Osteocyte (in vitro differentiated cells): ENCODE measurements at regions not wholly inside any gene's neighbourhood (a gene's known extent, or its start where the extent isn't known, plus 50 kb on each side); places are given as distances from the start of the nearest gene placed in this dataset.

Source experiments
- DNase-seq: peaks from one replicate; pipeline ENCODE4 v3.0.0; 2021; ENCODE audit warnings: mixed read lengths; ENCODE audit not compliant: unreplicated experiment; ENCODE audit errors: extremely low spot score
- H3K27ac Mint-ChIP-seq: one replicate; pipeline ENCODE4 v1.8.0; 2021; ENCODE audit warnings: mild to moderate bottlenecking, mixed read lengths; ENCODE audit not compliant: unreplicated experiment
- H3K27me3 Mint-ChIP-seq: one replicate; pipeline ENCODE4 v1.8.0; 2021; ENCODE audit warnings: mixed read lengths; ENCODE audit not compliant: unreplicated experiment
- H3K36me3 Mint-ChIP-seq: one replicate; pipeline ENCODE4 v1.8.0; 2021; ENCODE audit warnings: mixed read lengths; ENCODE audit not compliant: unreplicated experiment
- H3K4me1 Mint-ChIP-seq: one replicate; pipeline ENCODE4 v1.8.0; 2021; ENCODE audit warnings: mixed read lengths; ENCODE audit not compliant: unreplicated experiment
- H3K4me3 Mint-ChIP-seq: one replicate; pipeline ENCODE4 v1.8.0; 2021; ENCODE audit warnings: mild to moderate bottlenecking, moderate library complexity, mixed read lengths; ENCODE audit not compliant: unreplicated experiment
- H3K9me3 Mint-ChIP-seq: one replicate; pipeline ENCODE4 v1.8.0; 2021; ENCODE audit warnings: mixed read lengths; ENCODE audit not compliant: unreplicated experiment
- CTCF ChIP-seq: fragments of 200-600 bp; sonication (generic); IDR thresholded peaks from 2 replicates; pipeline ENCODE4 v1.5.0; 2021; ENCODE audit warnings: antibody characterized with exemption, mild to moderate bottlenecking, moderate library complexity

- Mint-ChIP-seq H3K27ac (no peak overlapping the region), H3K36me3 (peaks cover 2% of the 10 kb centered on the region), H3K4me3 (no peak overlapping the region), H3K9me3 (no peaks in the 10 kb centered on the region), H3K27me3 (no peaks in the 10 kb centered on the region), H3K4me1 (peaks cover 18% of the 10 kb centered on the region)
- no peak for TF ChIP-seq CTCF
- no peak for DNase-seq
These were observed 106.3 kb upstream of the PTPN13 start for GRCh38 chr4:86487738-86488348.

- no peak for TF ChIP-seq CTCF
- no peaks in the 10 kb centered on the region for H3K9me3 Mint-ChIP-seq
- no peak overlapping the region for H3K27ac Mint-ChIP-seq
- H3K36me3 Mint-ChIP-seq: no peaks in the 10 kb centered on the region
- H3K27me3 Mint-ChIP-seq: no peaks in the 10 kb centered on the region
- no peak for DNase-seq
- no peak overlapping the region for H3K4me3 Mint-ChIP-seq
- peaks cover 25% of the 10 kb centered on the region for H3K4me1 Mint-ChIP-seq
These were observed 100.7 kb upstream of the PTPN13 start for GRCh38 chr4:86493460-86493859.

- no peak for DNase-seq
- Mint-ChIP-seq H3K4me1 (peaks cover 18% of the 10 kb centered on the region), H3K36me3 (no peaks in the 10 kb centered on the region), H3K27ac (no peak overlapping the region), H3K27me3 (no peaks in the 10 kb centered on the region), H3K4me3 (no peak overlapping the region), H3K9me3 (no peaks in the 10 kb centered on the region)
- TF ChIP-seq CTCF: peak; percentile 94
These were observed 97.7 kb upstream of the PTPN13 start for GRCh38 chr4:86496094-86497080.

GRCh38 chr4:86497131-86497530 lies 97.0 kb upstream of the PTPN13 start:
- TF ChIP-seq CTCF: no peak
- H3K36me3 Mint-ChIP-seq: no peaks in the 10 kb centered on the region
- no peaks in the 10 kb centered on the region for H3K9me3 Mint-ChIP-seq
- no peak overlapping the region for H3K27ac Mint-ChIP-seq
- H3K4me1 Mint-ChIP-seq: peaks cover 18% of the 10 kb centered on the region
- no peak overlapping the region for H3K4me3 Mint-ChIP-seq
- DNase-seq: no peak
- H3K27me3 Mint-ChIP-seq: no peaks in the 10 kb centered on the region
